GM18861 (cell line): ENCODE measurements at regions not wholly inside any gene's neighbourhood (a gene's known extent, or its start where the extent isn't known, plus 50 kb on each side); places are given as distances from the start of the nearest gene placed in this dataset.

Experiments
- ATAC-seq: cut with Tn5 transposase; IDR thresholded peaks from one replicate; pipeline ENCODE4 v1.9.1; 2021; ENCODE audit not compliant: unreplicated experiment

DNA sequence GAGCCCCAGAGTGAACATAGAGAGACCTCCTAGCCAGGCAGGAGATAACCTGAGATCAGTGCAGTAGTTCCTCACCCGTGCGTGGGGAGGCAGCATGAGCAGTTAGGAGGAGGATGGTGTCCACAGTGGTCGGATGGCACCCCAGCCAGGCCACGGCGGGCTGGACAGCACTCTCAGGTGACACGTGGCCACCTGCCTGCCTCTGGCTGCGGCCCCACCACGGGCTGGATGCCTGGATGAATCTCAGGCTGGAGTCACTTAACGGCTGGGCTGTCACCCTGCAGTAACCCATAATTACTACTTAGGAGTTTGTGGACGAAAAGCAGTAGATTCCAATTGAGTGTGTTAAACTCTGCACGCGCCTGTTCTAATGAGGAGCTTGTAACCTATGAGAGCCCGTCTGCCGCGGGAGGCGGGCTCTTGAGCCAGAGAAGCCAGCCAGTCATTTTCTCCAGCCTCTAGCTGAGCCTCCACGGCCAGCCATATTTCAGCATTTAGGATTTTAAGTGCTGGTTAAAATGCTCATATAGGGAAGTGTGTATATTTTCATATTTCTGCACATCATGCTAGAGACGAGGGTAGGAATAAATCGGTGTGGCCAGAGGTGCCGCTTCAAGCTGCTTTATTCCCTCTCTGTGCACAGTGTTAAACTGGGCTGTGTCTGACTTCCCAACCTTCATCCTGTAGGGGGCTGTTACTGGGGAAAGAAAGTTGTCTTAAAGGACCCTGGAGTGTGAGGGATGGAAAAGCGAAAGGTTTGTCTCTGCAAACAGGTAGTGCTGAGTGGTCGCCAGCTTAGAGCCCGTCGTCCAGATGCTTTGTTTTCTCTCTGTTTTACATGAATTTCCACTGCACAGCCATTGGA is 144.0 kb downstream of the GLI2 start:
- no peak for ATAC-seq

DNA sequence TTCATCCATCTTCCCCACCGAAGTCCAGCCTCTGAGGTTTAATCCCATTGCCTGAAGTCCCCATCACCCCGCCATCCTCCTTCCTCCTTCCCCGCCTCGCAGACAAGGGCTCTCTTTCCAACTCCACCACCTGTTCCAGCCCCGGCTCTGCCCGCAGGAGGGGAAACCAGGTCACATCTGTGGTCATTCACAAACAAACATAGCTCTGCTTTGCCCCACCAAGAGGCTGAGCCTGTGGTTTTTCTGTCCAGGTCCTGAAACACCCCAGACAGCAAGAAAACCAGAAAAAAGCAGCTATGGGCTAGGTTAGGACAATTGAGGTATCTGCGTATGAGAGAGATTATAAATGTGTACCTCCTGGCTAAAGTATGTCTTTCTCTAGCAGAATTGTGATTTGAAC is 144.7 kb downstream of the GLI2 start:
- ATAC-seq = no peak

- no peak for ATAC-seq
Measured at GRCh38 chr2:120881981-120882788, 146.5 kb downstream of the GLI2 start.

DNA sequence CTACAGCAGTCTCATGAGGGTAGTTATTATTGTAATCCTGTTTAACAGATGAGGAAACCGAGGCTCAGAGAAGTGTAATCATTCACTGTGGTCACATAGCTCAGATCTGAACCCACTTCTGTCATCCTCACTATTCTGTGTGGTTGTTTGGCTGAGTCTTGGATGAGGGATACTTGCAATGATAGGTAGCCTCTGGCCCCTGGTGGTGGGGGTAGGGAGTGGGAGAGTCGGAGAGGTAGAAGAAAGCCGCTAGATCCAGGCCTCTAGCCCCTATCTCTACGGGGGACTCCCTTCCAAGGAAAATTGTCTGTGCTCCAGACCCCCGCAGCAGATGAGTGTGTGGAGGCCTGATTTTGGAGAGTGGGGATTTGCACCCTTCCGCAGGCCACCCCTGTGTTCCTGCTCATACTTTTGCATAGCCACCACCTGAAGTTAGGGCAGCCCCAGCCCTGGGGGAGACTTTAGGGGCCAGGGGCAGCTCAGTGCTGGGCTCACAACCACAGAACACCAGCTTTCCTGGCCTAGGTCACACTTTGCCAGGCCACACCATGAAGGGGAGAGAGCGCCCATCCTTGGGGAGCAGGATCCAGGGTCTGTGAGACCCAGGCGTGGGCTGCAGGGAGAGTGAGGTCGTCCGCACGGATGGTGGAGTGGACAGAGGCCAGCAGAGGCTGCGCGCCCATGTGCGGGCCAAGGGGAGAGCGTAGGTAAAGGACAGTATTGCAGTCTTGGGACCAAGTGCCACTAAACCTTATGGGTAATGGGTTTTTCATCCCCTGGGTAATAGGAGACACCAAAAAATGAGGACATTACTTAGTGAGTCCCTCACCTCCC is 148.2 kb downstream of the GLI2 start:
- no peak for ATAC-seq

- ATAC-seq = no peak
Measured at GRCh38 chr2:120884472-120885290, 149.0 kb downstream of the GLI2 start.

DNA sequence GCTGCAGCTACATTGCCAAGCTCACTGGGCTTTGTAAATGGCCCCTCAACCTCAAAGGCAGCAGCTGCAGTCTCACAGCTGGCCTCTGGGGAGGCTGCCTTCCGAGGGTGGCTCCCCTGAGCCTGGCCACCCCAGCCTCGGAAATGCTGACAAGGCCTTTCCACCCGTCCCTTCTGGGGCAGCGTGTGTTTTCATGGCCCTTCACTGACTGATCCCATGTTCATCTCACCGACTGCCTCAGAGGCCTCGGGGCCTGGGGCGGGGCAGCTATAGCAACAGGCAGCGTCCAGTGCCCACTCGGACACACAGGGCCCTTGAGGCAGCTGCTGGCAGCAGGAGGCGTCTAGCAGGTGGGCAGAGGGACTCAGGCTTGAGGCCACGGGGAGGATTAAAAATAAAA is 149.7 kb downstream of the GLI2 start:
- ATAC-seq = no peak

DNA sequence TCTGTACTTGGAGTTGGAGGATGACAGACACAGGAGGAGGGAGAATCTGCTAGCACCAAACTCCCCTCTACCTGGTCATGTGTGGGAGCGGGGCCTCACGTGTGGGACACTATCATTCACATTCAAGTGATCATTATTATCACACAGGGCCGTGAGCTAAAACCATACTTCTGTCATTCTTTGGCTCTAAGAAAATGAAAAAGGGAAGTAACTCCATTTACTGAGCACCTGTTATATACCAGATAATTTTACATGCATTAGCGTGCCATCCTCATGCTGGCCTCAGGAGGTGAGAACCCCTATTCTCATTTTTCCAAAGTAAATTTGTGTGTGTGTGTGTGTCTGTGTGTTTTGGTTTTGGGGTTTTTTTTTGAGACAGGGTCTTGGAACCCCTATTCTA is 150.1 kb downstream of the GLI2 start:
- ATAC-seq = no peak

- ATAC-seq = no peak
Measured at GRCh38 chr2:120886534-120887319, 151.1 kb downstream of the GLI2 start.

- ATAC-seq = no peak
Measured at GRCh38 chr2:120887320-120887697, 151.6 kb downstream of the GLI2 start.

DNA sequence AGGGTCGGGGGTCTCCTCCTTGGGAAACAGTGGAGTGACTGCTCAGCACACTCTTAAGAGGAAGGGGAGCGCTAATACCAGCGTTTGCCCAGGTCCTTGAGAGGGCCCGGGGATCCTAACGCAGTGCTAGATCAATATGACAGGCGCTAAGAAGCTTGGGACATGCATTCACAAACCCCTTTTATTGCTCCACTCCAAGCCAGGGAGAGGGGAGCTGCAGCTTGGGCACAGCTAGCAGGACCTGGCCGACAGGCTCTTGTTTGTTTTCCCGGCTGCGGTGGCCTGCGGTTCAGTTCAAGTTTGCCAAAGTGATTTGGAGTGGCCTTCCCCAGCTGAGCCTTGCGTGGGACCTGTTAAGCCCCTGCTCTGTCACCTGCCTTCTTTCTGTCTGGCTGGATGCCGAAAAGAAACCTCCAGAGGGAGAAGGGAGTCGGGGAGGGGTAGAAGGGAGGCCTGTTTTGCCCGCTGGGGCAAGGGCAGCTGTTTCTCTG is 152.1 kb downstream of the GLI2 start:
- ATAC-seq = no peak

DNA sequence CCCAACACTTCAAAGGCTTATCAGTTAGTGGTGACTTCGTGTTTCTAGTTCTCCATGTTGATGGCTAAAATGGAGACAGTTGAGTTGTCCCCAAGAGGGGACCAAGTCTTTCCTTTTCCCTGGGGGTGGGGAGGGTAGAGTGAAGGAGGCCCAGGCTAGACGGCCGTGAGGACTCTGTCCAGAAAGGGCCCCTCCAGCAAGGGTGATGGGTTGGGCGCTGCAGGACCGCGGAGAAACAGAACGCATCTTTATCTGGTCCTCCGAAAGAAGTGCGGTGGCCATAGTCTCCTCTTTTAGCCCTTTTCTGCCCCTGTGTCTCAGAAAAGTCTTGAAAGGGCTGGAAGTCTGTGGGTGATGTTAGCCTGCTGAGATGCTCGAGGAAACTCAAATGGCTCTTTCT is 153.2 kb downstream of the GLI2 start:
- ATAC-seq = no peak

DNA sequence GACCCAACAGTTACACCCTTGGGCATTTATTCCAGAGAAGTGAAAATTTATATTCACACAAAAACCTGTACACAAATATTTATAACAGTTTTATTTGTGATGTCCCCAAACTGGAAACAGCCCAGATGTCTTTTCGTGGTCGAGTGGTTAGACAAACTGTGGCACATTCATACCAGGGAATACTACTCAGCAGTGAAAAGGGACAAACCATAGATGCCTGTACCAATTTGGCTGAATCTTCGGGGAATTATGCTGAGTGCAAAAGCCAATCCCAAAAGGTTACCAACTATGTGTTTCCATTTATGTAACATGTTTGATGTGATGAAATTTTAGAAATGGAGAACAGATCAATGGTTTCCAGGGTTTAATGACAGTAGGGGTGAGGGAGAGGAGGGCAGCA is 154.3 kb downstream of the GLI2 start:
- ATAC-seq = no peak

DNA sequence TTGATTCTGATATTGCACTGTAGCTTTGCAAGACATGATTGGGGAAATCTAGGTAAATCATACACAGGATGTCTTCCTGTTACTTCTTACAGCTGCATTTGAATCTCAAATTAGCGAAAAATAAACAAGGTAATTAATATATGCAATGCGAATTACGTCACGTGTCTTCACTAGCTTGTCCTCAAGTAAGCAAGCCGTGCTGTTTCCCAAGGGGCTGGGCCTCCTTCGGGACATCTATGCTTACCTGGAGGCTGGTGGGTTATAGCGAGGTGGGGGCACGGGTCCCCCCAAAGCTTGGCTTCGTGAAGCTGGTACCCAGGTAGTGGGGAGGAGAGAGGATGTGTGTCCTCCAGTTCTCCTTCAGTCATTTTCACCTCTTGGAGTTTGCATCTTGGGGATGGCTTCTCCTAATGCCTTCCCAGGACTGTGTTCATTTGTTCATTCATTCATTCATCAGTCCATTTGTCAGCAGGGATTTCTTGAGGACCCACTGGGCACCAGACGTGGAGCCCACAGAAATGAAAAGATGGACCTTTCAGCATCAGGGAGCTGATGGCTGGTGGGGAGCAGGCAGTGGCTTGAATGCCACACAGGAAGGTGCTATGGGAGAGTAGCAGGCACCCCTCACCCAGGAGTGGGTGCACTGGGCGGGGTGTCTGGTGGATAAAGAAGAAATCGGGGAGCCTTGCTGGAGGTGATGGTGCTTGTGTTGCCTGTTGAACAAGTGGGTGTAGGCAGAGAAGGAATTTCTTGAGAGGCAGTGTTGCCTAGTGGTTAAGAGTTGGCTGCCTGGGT is 155.1 kb downstream of the GLI2 start:
- no peak for ATAC-seq

DNA sequence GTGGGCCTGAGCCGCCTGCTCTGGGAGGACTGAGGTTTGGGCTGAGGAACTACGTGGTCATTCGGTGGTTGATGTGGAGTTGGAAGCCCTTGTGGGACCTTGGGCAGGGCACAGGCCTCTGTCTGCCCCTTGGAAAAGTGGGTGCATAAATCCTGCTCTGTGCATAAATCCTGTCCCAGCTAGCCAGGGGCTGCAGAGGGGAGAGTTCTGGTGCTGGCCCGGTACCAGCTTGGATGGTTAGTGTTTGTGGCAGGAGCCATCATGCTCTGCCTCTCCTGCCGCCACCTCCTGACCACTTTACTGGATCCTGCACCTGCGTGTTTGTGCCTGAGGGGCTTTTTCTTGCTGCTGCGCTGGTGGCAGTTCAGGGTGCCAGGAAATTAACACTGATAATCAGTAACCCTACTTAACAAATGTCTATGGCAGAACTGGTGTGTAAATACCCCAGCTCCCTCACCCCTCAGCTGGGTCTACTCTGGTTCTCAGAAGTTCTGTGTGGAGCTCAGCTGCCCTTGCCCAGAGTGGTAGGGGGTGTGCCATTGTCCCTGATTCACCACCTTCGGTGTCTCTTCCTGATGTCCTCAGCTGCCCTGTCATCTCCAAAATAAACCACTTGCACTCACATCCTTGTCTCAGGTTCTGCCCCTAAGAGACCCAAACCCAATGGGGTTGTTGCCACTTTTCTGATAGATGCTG is 156.8 kb downstream of the GLI2 start:
- ATAC-seq = no peak

- ATAC-seq = no peak
Measured at GRCh38 chr2:120892967-120893667, 157.4 kb downstream of the GLI2 start.

DNA sequence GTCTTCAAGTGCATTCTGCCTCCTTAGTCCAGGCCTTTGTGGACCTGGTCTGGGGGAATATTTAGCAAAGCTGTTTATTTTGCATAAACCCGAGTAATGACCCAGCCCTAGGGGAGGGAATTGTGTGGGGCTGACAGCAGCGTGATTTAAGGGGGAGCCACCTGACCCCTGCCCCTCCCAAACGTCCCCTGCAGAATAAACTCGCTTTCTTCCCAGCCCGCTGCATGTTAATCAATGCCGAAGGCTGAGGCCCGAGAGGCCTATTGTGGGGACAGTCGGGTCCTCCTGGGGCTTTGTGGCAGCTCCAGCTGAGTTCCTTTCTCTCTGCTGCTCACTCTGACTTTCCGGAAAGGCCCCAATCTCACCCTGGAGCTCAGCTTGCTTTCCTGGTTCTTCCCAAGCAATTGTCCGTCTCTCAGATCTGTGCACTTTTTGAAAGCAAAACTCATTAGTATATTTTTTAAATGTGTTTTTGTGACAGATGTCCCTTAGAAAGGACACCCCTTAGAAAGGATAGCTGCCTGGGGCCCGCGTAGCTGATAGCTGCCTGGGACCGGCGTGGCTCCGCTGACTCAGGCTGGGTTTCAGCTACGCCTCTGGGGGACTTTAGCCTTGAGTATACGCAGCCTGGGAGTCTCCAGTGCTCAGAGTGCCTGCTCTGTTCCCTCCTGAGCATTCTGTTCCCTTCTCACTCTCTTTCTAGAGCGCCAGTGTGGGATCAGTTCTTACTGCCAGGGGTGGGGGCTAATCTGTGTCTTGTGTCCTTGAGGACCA is 158.3 kb downstream of the GLI2 start:
- ATAC-seq = no peak

DNA sequence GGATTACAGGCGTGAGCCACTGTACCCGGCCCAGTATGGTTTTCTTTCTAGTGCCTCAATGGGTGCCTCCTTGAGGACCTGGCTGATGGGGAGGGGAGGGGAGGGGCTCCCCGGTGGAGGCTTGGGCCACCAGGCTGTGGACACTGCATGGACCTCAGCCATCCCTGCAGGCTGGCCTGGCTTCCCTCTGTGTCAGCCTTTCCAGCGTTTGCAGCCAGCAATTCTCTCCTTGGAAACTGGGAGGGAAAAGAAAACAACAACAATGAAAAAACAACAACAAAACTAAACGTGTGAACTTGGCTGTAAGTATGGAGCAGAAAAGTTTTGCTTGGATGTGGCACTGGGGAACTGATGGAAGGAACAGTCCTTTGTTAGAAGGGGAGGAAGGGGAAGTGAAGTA is 159.3 kb downstream of the GLI2 start:
- ATAC-seq = no peak
